HK-2 (cell line): ENCODE measurements at regions not wholly inside any gene's neighbourhood (a gene's known extent, or its start where the extent isn't known, plus 50 kb on each side); places are given as distances from the start of the nearest gene placed in this dataset.
"Not testable (repeated sequence)": the region's sequence is repeated elsewhere in the genome, so short reads cannot be mapped to it uniquely, and the experiment has no call there.

Source experiments
- DNase-seq: peaks from one replicate; pipeline ENCODE4 v3.0.0-alpha.2; 2018; ENCODE audit not compliant: unreplicated experiment

GRCh38 chr7:81226234-81226633, 307.4 kb upstream of the SEMA3C start:
- no peak for DNase-seq

- not testable (repeated sequence) for DNase-seq
Observed at GRCh38 chr7:81222692-81223091, 303.8 kb upstream of the SEMA3C start.

- no peak for DNase-seq
Observed at GRCh38 chr7:81221527-81222217, 302.8 kb upstream of the SEMA3C start.

- DNase-seq, result no peak
Observed at GRCh38 chr7:81218480-81219106, 299.7 kb upstream of the SEMA3C start.

DNA sequence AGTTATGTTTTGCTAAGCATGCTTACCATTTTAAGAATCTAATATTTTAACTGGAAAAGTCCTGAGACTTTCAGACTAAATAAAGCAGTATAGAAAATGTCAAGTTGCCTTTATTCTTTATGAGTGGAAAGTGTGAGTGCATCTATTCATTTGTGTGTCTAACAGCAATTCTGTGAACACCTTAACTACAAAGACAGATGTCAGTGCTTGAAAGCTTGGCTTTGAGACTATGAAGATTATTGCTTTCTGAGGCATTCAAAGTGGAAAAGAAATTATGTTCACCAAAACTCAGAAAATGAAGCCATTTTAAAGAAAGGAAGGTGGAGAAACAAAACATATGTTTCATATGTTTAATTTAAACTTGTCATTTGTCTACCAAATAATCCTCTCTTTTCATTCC, 294.5 kb upstream of the SEMA3C start:
- no peak for DNase-seq

DNA sequence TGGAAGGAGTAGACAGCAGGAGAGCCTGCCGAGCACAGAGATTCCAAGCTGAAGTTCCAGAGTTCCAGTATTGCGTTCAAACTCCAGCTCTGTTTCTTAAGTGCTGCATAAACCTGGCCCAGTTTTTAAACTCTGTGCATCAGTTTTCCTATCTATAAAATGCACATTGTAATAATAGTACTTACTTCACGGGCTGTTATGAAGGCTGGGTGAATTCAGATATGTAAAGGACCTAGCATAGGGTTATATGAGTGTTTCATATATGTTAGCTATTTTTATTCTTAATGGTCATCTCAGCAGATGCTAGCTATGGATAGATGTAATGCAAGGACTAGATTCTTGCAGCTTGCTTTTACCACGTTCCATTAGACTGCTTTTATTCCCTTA, 293.1 kb upstream of the SEMA3C start:
- DNase-seq, result no peak

DNA sequence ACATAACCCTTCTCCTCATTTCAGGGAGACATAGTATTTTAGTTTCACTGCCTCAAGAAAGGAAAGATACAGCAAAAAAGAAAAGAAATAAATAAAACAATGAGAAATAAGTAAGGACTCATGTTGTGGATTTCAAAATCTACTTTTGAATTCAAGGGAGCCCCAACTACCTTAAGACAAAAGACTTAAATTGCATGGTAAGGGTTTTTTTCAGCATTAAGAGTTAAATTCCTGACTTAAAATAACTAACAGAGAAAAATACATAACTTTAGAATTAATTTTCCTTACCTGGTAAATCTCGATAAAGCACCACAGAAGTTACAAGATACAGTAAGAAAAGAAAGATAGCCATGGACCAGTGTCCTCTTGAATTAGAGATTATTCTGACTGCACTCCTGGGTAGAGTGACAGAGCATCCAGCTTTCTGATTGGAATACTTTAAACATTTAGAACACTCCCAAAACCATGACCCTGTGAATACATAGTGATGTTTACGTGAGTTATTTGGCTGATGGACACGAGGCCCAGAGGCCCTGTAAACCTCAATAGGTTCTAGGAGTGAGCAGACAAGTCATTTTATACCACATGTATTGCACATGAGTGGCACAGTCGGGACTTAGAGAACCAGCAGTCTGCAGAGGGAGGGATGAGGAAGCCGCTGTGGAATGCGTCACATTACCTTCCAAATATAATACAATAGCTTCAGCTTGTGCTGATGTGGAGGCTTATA, 292.5 kb upstream of the SEMA3C start:
- DNase-seq, result no peak

DNA sequence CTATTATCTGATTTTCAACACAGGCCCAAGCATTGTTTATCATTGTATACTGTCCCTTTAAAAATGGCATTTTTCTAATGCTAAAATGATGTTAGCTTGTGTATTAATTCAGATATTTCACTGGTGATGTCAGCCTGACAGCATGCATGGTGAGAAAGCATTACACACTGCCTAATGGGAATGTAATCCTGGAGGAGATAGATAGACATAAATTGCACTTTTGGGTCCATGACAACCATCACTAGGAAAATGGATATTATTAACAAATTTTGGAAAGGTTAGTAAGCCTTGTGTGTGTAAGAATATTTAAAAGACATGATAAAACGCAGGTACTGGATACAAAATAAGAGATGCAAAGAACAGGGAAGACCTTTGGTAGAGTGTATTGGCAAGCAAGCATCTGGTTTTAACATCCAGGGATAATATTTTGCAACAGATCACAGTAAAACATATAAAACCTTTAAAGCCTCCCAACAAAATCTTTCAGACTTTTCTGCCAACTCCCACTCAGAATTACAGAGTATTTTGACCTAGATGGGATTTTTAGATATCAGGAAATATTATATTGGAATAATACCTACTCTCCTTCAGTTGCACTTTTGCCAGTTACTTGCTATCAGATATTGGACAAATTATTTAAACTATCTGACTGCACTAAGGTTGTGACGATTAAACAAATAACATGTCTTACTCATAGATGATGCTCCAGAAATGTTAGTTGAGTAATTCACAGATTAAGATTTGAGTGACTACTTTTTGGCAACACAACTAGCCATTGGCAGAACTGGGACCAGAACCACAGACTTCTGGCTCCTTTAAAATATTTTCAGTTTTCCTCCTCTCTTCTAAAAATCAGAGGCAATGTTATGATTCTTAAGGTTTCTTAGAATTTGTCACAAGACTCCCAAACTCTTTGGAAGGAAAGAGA, 291.6 kb upstream of the SEMA3C start:
- DNase-seq, result no peak

GRCh38 chr7:81209059-81209458, 290.2 kb upstream of the SEMA3C start:
- DNase-seq, result no peak

DNA sequence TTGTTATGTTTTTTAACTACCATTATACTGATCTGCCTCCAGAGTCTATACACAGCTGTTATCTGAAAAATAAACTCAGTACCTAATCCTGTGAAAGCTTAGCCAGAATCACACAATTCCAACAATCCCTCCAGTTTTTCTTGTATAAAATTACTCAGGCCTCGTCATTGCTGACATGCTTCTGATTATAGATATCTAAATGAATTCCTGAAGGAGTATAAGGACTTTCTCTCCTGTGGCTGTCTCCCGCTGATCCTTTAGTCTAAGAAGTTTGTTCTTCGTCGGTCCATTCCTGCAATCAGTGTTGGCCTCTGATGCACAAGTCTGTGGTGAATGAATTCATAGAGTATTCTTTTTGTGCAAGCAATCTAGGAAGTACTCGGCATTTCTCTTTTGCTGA, 288.9 kb upstream of the SEMA3C start:
- DNase-seq, result no peak

DNA sequence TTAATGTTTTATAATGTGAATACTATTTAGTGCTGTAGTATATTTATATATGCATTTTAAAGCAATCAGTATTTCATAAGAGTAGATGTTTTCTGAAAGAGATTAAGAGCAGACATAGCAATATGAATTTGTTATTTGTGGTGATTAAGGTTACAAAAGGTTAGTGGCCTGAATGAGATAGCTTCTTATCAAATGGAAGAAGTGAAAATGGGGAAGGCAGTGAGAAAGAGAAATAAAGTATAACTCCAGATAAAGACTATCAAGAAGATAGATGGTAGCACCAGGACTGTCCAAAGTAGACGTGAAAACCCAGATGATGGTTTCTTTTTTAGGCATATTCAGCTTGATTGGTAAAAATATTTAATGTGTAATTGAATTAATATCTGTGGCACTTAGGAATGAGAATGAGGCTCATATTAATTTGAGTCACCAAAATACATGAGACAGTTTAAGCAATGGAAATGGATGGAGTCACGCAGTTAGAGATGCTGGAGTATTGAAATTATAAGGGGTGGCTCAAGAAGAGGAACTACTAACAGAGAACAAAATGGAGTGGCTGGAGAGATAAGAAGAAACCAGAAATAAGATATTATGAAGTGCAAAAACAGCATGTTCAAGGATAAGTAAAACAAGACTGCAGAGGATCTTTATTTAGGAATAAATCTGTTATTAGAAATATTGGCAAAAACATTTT, 288.0 kb upstream of the SEMA3C start:
- DNase-seq, result no peak

GRCh38 chr7:81206217-81206616, 287.4 kb upstream of the SEMA3C start:
- no peak for DNase-seq

- DNase-seq, result no peak
Observed at GRCh38 chr7:81201188-81201587, 282.3 kb upstream of the SEMA3C start.

DNA sequence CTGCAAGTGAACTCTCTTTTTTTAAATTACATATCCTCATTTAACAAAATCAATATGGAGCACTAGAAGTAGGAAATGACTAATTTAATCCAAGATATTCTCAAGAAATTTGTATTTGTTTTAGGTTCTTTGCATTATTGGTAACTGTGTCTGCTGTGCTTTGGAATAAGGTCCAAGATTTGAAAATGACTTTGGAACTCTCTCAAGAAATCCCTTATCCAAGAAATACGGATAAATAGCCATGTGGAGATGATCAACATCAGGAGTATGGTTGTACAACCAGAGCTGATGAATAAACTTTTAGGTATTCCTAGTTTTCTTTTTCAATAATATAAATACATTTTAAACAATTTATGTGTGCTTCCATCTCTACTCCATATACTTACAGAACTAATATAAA, 279.9 kb upstream of the SEMA3C start:
- DNase-seq, result no peak

- no peak for DNase-seq
Observed at GRCh38 chr7:81197266-81197665, 278.4 kb upstream of the SEMA3C start.

DNA sequence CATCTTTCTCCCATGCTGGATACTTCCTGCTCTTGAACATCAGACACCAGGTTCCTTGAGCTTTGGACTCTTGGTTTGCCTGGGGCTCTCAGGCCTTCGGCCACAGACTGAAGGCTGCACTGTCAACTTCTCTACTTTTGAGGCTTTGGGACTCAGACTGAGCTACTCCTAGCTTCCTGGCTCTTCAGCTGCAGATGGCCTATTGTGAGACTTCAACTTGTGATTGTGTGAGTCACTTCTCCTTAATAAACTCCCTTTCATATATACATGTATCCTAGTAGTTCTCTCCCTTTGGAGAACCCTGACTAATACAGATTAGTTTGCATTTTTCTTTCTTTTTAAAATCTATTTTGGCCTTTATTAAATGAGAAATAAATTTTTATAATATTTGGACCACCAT, 276.2 kb upstream of the SEMA3C start:
- DNase-seq, result no peak

DNA sequence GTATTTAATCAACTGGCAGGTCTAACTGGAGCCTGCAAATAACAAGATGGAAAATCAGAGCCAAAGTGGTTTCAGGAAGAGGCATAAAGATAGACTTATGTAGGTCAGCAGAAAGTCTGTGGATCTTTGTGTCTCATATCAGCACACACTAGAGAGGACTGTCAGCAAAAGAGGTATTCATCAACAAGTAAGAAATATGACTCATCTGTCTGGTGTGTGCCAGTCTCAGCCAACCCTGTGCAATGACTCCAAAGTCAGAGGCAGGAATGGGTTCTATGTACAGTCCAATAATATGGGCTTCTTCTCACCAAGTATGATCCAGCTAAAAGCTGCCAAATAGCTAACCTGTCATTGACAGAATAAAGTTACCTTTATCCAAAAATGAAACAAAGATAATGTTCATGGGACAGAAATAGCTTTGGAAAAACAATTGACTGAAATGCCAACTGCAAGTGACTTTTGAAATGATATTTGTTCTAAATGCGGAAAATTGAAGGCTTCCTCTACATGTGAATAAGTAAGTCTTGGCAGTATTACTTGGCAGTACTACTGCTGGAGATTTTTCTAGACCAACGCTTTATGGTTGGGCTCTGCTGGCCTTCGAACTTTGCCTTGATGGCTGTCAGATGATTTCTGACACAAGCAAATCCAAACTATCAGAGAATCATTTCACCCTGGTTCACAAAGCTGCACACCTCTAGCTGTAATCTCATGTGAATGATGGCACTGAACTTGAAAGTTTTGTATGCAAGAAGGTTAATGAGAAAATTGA, 272.3 kb upstream of the SEMA3C start:
- DNase-seq, result peak; percentile 24

- DNase-seq, result no peak
Observed at GRCh38 chr7:81187753-81188152, 268.9 kb upstream of the SEMA3C start.

GRCh38 chr7:81186691-81187090, 267.8 kb upstream of the SEMA3C start:
- DNase-seq, result no peak

GRCh38 chr7:81185072-81185471, 266.2 kb upstream of the SEMA3C start:
- no peak for DNase-seq

GRCh38 chr7:81183326-81183725, 264.5 kb upstream of the SEMA3C start:
- no peak for DNase-seq
